Skeletal muscle satellite cell (primary cell): ENCODE measurements at regions not wholly inside any gene's neighbourhood (a gene's known extent, or its start where the extent isn't known, plus 50 kb on each side); places are given as distances from the start of the nearest gene placed in this dataset.

Experiments used
- H3K27me3 ChIP-seq: 2 replicates; pipeline ENCODE4 v1.7.0; 2013; ENCODE audit warnings: low read length; ENCODE audit not compliant: control insufficient read depth, insufficient read depth
- H3K36me3 ChIP-seq: 2 replicates; pipeline ENCODE4 v1.7.0; 2013; ENCODE audit warnings: mild to moderate bottlenecking, control low read depth, low read length; ENCODE audit not compliant: insufficient read depth
- H3K4me1 ChIP-seq: 2 replicates; pipeline ENCODE4 v1.7.0; 2013; ENCODE audit warnings: low read length; ENCODE audit not compliant: control insufficient read depth, insufficient read depth
- H3K4me2 ChIP-seq: 2 replicates; pipeline ENCODE4 v1.7.0; 2013; ENCODE audit warnings: mild to moderate bottlenecking, low read length
- H3K4me3 ChIP-seq: 2 replicates; pipeline ENCODE4 v1.7.0; 2013; ENCODE audit warnings: low read length
- H3K9ac ChIP-seq: 2 replicates; pipeline ENCODE4 v1.7.0; 2013; ENCODE audit warnings: mild to moderate bottlenecking, low read depth, low read length, moderate library complexity
- H3K9me3 ChIP-seq: replicated peaks from 2 replicates; pipeline ENCODE4 v1.7.0; 2013; ENCODE audit warnings: mild to moderate bottlenecking, control low read depth, low read length

- H3K4me3 ChIP-seq, result no peak overlapping the region
- no peak overlapping the region for H3K4me2 ChIP-seq
- H3K36me3 ChIP-seq, result no peaks in the 10 kb centered on the region
- H3K9me3 ChIP-seq, result peaks cover 15% of the 10 kb centered on the region
- H3K4me1 ChIP-seq, result no peaks in the 10 kb centered on the region
- H3K9ac ChIP-seq, result no peak overlapping the region
- H3K27me3 ChIP-seq, result no peaks in the 10 kb centered on the region
Observed at GRCh38 chr18:37666451-37666850, 100.9 kb upstream of the CELF4 start.

GRCh38 chr18:37665346-37665745 lies 99.7 kb upstream of the CELF4 start:
- Histone ChIP-seq H3K4me3 (no peak overlapping the region), H3K9me3 (peaks cover 17% of the 10 kb centered on the region), H3K36me3 (no peaks in the 10 kb centered on the region), H3K27me3 (no peaks in the 10 kb centered on the region), H3K4me1 (no peaks in the 10 kb centered on the region), H3K4me2 (no peak overlapping the region), H3K9ac (no peak overlapping the region)

- peaks cover 17% of the 10 kb centered on the region for H3K9me3 ChIP-seq
- H3K4me2 ChIP-seq, result no peak overlapping the region
- H3K9ac ChIP-seq, result no peak overlapping the region
- no peaks in the 10 kb centered on the region for H3K27me3 ChIP-seq
- H3K4me1 ChIP-seq, result no peaks in the 10 kb centered on the region
- no peak overlapping the region for H3K4me3 ChIP-seq
- no peaks in the 10 kb centered on the region for H3K36me3 ChIP-seq
Observed at GRCh38 chr18:37663446-37663845, 97.8 kb upstream of the CELF4 start.

GRCh38 chr18:37662546-37663339 lies 97.1 kb upstream of the CELF4 start:
- Histone ChIP-seq H3K4me3 (no peak overlapping the region), H3K9ac (no peak overlapping the region), H3K9me3 (peaks cover 17% of the 10 kb centered on the region), H3K36me3 (no peaks in the 10 kb centered on the region), H3K4me2 (no peak overlapping the region), H3K27me3 (no peaks in the 10 kb centered on the region), H3K4me1 (no peaks in the 10 kb centered on the region)

GRCh38 chr18:37662099-37662498 lies 96.5 kb upstream of the CELF4 start:
- no peaks in the 10 kb centered on the region for H3K27me3 ChIP-seq
- no peak overlapping the region for H3K9ac ChIP-seq
- H3K4me2 ChIP-seq, result no peak overlapping the region
- H3K4me3 ChIP-seq, result no peak overlapping the region
- H3K9me3 ChIP-seq, result peaks cover 17% of the 10 kb centered on the region
- H3K36me3 ChIP-seq, result no peaks in the 10 kb centered on the region
- H3K4me1 ChIP-seq, result no peaks in the 10 kb centered on the region

- Histone ChIP-seq H3K4me2 (no peak overlapping the region), H3K4me1 (no peaks in the 10 kb centered on the region), H3K9ac (no peak overlapping the region), H3K36me3 (no peaks in the 10 kb centered on the region), H3K4me3 (no peak overlapping the region), H3K9me3 (peaks cover 17% of the 10 kb centered on the region), H3K27me3 (no peaks in the 10 kb centered on the region)
Observed at GRCh38 chr18:37661478-37661877, 95.9 kb upstream of the CELF4 start.

GRCh38 chr18:37661061-37661460 lies 95.5 kb upstream of the CELF4 start:
- peaks cover 17% of the 10 kb centered on the region for H3K9me3 ChIP-seq
- H3K36me3 ChIP-seq, result no peaks in the 10 kb centered on the region
- no peaks in the 10 kb centered on the region for H3K27me3 ChIP-seq
- no peak overlapping the region for H3K9ac ChIP-seq
- H3K4me3 ChIP-seq, result no peak overlapping the region
- no peak overlapping the region for H3K4me2 ChIP-seq
- no peaks in the 10 kb centered on the region for H3K4me1 ChIP-seq

- no peaks in the 10 kb centered on the region for H3K4me1 ChIP-seq
Observed at GRCh38 chr18:37660658-37661057, 95.1 kb upstream of the CELF4 start.

GRCh38 chr18:37659906-37660305 lies 94.3 kb upstream of the CELF4 start:
- H3K9me3 ChIP-seq, result peaks cover 11% of the 10 kb centered on the region
- H3K4me1 ChIP-seq, result no peaks in the 10 kb centered on the region
- H3K4me2 ChIP-seq, result no peak overlapping the region
- no peaks in the 10 kb centered on the region for H3K36me3 ChIP-seq
- no peak overlapping the region for H3K9ac ChIP-seq
- no peak overlapping the region for H3K4me3 ChIP-seq
- no peaks in the 10 kb centered on the region for H3K27me3 ChIP-seq

More at GRCh38 chr18:37660658-37661057, 95.1 kb upstream of the CELF4 start:
- Histone ChIP-seq H3K9me3 (peaks cover 17% of the 10 kb centered on the region), H3K36me3 (no peaks in the 10 kb centered on the region), H3K9ac (no peak overlapping the region), H3K4me2 (no peak overlapping the region), H3K4me3 (no peak overlapping the region), H3K27me3 (no peaks in the 10 kb centered on the region)

- H3K27me3 ChIP-seq, result no peaks in the 10 kb centered on the region
- H3K9me3 ChIP-seq, result peaks cover 7% of the 10 kb centered on the region
- no peak overlapping the region for H3K4me2 ChIP-seq
- H3K36me3 ChIP-seq, result no peaks in the 10 kb centered on the region
- no peaks in the 10 kb centered on the region for H3K4me1 ChIP-seq
- no peak overlapping the region for H3K4me3 ChIP-seq
- H3K9ac ChIP-seq, result no peak overlapping the region
Observed at GRCh38 chr18:37658894-37659293, 93.3 kb upstream of the CELF4 start.

GRCh38 chr18:37657493-37657892 lies 91.9 kb upstream of the CELF4 start:
- no peak overlapping the region for H3K4me3 ChIP-seq
- no peaks in the 10 kb centered on the region for H3K27me3 ChIP-seq
- peaks cover 3% of the 10 kb centered on the region for H3K9me3 ChIP-seq
- H3K36me3 ChIP-seq, result no peaks in the 10 kb centered on the region
- H3K4me1 ChIP-seq, result no peaks in the 10 kb centered on the region
- no peak overlapping the region for H3K4me2 ChIP-seq
- no peak overlapping the region for H3K9ac ChIP-seq

GRCh38 chr18:37654731-37655369 lies 89.3 kb upstream of the CELF4 start:
- H3K9me3 ChIP-seq, result no peaks in the 10 kb centered on the region
- no peak overlapping the region for H3K4me2 ChIP-seq
- no peak overlapping the region for H3K4me3 ChIP-seq
- H3K36me3 ChIP-seq, result no peaks in the 10 kb centered on the region
- no peak overlapping the region for H3K9ac ChIP-seq
- H3K27me3 ChIP-seq, result no peaks in the 10 kb centered on the region
- H3K4me1 ChIP-seq, result no peaks in the 10 kb centered on the region
